Loucy (cell line): ENCODE measurements at regions not wholly inside any gene's neighbourhood (a gene's known extent, or its start where the extent isn't known, plus 50 kb on each side); places are given as distances from the start of the nearest gene placed in this dataset.

Source experiments
- EZH2phosphoT487 ChIP-seq: fragments of 200-600 bp; IDR thresholded peaks from 2 replicates; pipeline ENCODE4 v1.6.1; 2018; ENCODE audit warnings: antibody characterized with exemption, mild to moderate bottlenecking, moderate library complexity, borderline replicate concordance
- TF ChIP-seq, protein P1 (sequence below): fragments of 200-600 bp; sonication (generic); conservative IDR thresholded peaks from 2 replicates; pipeline ENCODE4 v1.5.1; 2014; ENCODE audit warnings: mild to moderate bottlenecking, antibody characterized with exemption, low read length

- TF ChIP-seq, protein P1, sequence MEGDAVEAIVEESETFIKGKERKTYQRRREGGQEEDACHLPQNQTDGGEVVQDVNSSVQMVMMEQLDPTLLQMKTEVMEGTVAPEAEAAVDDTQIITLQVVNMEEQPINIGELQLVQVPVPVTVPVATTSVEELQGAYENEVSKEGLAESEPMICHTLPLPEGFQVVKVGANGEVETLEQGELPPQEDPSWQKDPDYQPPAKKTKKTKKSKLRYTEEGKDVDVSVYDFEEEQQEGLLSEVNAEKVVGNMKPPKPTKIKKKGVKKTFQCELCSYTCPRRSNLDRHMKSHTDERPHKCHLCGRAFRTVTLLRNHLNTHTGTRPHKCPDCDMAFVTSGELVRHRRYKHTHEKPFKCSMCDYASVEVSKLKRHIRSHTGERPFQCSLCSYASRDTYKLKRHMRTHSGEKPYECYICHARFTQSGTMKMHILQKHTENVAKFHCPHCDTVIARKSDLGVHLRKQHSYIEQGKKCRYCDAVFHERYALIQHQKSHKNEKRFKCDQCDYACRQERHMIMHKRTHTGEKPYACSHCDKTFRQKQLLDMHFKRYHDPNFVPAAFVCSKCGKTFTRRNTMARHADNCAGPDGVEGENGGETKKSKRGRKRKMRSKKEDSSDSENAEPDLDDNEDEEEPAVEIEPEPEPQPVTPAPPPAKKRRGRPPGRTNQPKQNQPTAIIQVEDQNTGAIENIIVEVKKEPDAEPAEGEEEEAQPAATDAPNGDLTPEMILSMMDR: no peak
- no peak for TF ChIP-seq EZH2phosphoT487
Observed at GRCh38 chr5:29879401-29879800, 1314.1 kb upstream of the CDH6 start.
